HCT116 (cell line): ENCODE measurements at regions not wholly inside any gene's neighbourhood (a gene's known extent, or its start where the extent isn't known, plus 50 kb on each side); places are given as distances from the start of the nearest gene placed in this dataset.

ENCODE experiments used
- ATAC-seq: fragments of 200-7000 bp; cut with Tn5 transposase; 2 replicates; pipeline ENCODE4 v1.9.1; 2020; ENCODE audit warnings: mild to moderate bottlenecking, moderate library complexity
- BruUV-seq: library from RNA; stranded (reverse); fragments of 400-500 nt; replicated peaks from 2 replicates; lab custom pipeline; 2021; lab: Mats Ljungman, UMichigan
- CTCF ChIA-PET: fragments of 300-600 bp; sonication (Branson Sonifier 250); formaldehyde crosslinking; loops from one replicate; lab custom pipeline; 2021; ENCODE audit warnings: antibody characterized with exemption; lab: Charles Lee
- POLR2A ChIA-PET: fragments of 300-600, 350-600 bp; sonication (Branson Sonifier 250); formaldehyde crosslinking; loops from one replicate; lab custom pipeline; 2021; ENCODE audit warnings: antibody characterized with exemption; lab: Charles Lee
- RAD21 ChIA-PET, 2 experiments: fragments of 300-600 bp; sonication (Branson Sonifier 250); formaldehyde crosslinking; loops; one replicate each; lab custom pipeline; 2023; ENCODE audit warnings: low total read pairs in 2 of 2; ENCODE audit not compliant: uncharacterized antibody in 2 of 2, unreplicated experiment in 2 of 2, low non-redundant PET in 1 of 2; lab: Charles Lee
- DNase-seq: peaks from one replicate; pipeline ENCODE4 v3.0.0-alpha.2; 2010; ENCODE audit warnings: low read depth, low spot score
- H2AFZ ChIP-seq: fragments of 200-600 bp; shearing (Covaris generic), sonication (generic); 2 replicates; pipeline ENCODE4 v1.6.1; 2017; ENCODE audit warnings: low read depth, mixed run types, mixed read lengths, antibody characterized with exemption, low read length; ENCODE audit not compliant: poor library complexity, severe bottlenecking
- H3K27ac ChIP-seq: 2 replicates; pipeline ENCODE4 v1.5.1; 2012; ENCODE audit warnings: low read depth, low read length
- H3K27me3 ChIP-seq: fragments of 200-600 bp; sonication (generic); 2 replicates; pipeline ENCODE4 v1.6.1; 2016; ENCODE audit warnings: mixed run types, low read length, mixed read lengths; ENCODE audit not compliant: insufficient read depth
- H3K36me3 ChIP-seq, 2 experiments: fragments of 200-500 bp in 1 of 2; fragments of 200-600 bp in 1 of 2; sonication (Bioruptor generic) in 1 of 2; sonication (generic) in 1 of 2; 2 replicates each; pipeline versions ENCODE4 v1.5.1 to v1.6.1; 2014 to 2016; ENCODE audit warnings: low read length in 2 of 2, inconsistent platforms in 1 of 2, mixed read lengths in 1 of 2, mixed run types in 1 of 2; ENCODE audit not compliant: insufficient read depth in 2 of 2, control insufficient read depth in 1 of 2
- H3K4me1 ChIP-seq, 2 experiments: fragments of 200-600 bp in 1 of 2; sonication (generic) in 1 of 2; 2 replicates each; pipeline versions ENCODE4 v1.5.1 to v1.6.1; 2012 to 2017; ENCODE audit warnings: low read length in 2 of 2, inconsistent platforms in 1 of 2, mild to moderate bottlenecking in 1 of 2, mixed read lengths in 1 of 2, mixed run types in 1 of 2, moderate library complexity in 1 of 2; ENCODE audit not compliant: insufficient read depth in 2 of 2, control insufficient read depth in 1 of 2
- H3K4me2 ChIP-seq: fragments of 200-600 bp; sonication (generic); 2 replicates; pipeline ENCODE4 v1.6.1; 2017; ENCODE audit warnings: mixed run types, low read length, mixed read lengths
- H3K4me3 ChIP-seq, 2 experiments: fragments of 200-600 bp in 1 of 2; sonication (generic) in 1 of 2; replicated peaks in 1 of 2; 2 replicates each; pipeline ENCODE4 v1.5.1; 2011 to 2016; ENCODE audit warnings: low read length in 2 of 2, control low read depth in 1 of 2, low read depth in 1 of 2, mild to moderate bottlenecking in 1 of 2, mixed read lengths in 1 of 2, mixed run types in 1 of 2
- H3K79me2 ChIP-seq: fragments of 200-600 bp; sonication (generic); 2 replicates; pipeline ENCODE4 v1.6.1; 2017; ENCODE audit warnings: mild to moderate bottlenecking, mixed run types, low read length, moderate library complexity, mixed read lengths; ENCODE audit not compliant: insufficient read depth
- H3K9ac ChIP-seq: fragments of 200-600 bp; sonication (generic); 2 replicates; pipeline ENCODE4 v1.6.1; 2016; ENCODE audit warnings: low read length, mixed read lengths
- H3K9me2 ChIP-seq: fragments of 200-600 bp; sonication (generic), shearing (Covaris generic); 2 replicates; pipeline ENCODE4 v1.6.1; 2017; ENCODE audit warnings: mixed run types, mild to moderate bottlenecking, moderate library complexity; ENCODE audit not compliant: insufficient read depth
- H3K9me3 ChIP-seq, 2 experiments: fragments of 200-500 bp in 1 of 2; fragments of 200-600 bp in 1 of 2; sonication (Bioruptor generic) in 1 of 2; sonication (generic) in 1 of 2; 2 replicates each; pipeline ENCODE4 v1.6.1; 2014 to 2017; ENCODE audit warnings: low read length in 2 of 2, mixed read lengths in 2 of 2, inconsistent platforms in 1 of 2, low read depth in 1 of 2, mild to moderate bottlenecking in 1 of 2, mixed run types in 1 of 2, moderate library complexity in 1 of 2; ENCODE audit not compliant: control insufficient read depth in 1 of 2, insufficient read depth in 1 of 2
- H4K20me1 ChIP-seq: fragments of 200-600 bp; sonication (generic), shearing (Covaris generic); 2 replicates; pipeline ENCODE4 v1.6.1; 2017; ENCODE audit warnings: mixed run types, mild to moderate bottlenecking, moderate library complexity; ENCODE audit not compliant: insufficient read depth
- ATF3 ChIP-seq: IDR thresholded peaks from 2 replicates; pipeline ENCODE4 v1.6.1; 2012
- CBX3 ChIP-seq: IDR thresholded peaks from 2 replicates; pipeline ENCODE4 v1.6.1; 2012; ENCODE audit warnings: low read depth
- CEBPB ChIP-seq: IDR thresholded peaks from 2 replicates; pipeline ENCODE4 v1.6.1; 2012; ENCODE audit warnings: low read depth
- CTCF ChIP-seq, 3 experiments: fragments of 200-600 bp in 1 of 3; sonication (generic) in 1 of 3; IDR thresholded peaks in 2 of 3; conservative IDR thresholded peaks in 1 of 3; 2 replicates each; pipeline ENCODE4 v1.5.1; 2012 to 2017; ENCODE audit warnings: low read depth in 2 of 3, low read length in 2 of 3, antibody characterized with exemption in 1 of 3, borderline replicate concordance in 1 of 3, control low read depth in 1 of 3, mild to moderate bottlenecking in 1 of 3, mixed read lengths in 1 of 3, mixed run types in 1 of 3, moderate library complexity in 1 of 3; ENCODE audit not compliant: insufficient read depth in 1 of 3
- EGR1 ChIP-seq: IDR thresholded peaks from 2 replicates; pipeline ENCODE4 v1.6.1; 2012; ENCODE audit warnings: low read depth
- ELF1 ChIP-seq: IDR thresholded peaks from 2 replicates; pipeline ENCODE4 v1.6.1; 2012; ENCODE audit warnings: low read depth, borderline replicate concordance
- EZH2phosphoT487 ChIP-seq: fragments of 200-600 bp; IDR thresholded peaks from 2 replicates; pipeline ENCODE4 v1.6.1; 2018; ENCODE audit warnings: antibody characterized with exemption, borderline replicate concordance
- JUND ChIP-seq: IDR thresholded peaks from 2 replicates; pipeline ENCODE4 v1.6.1; 2012
- MAX ChIP-seq: IDR thresholded peaks from 2 replicates; pipeline ENCODE4 v1.6.1; 2012
- SIN3A ChIP-seq: IDR thresholded peaks from 2 replicates; pipeline ENCODE4 v1.6.1; 2012; ENCODE audit warnings: low read depth
- TCF7L2 ChIP-seq: IDR thresholded peaks from 2 replicates; pipeline ENCODE4 v1.7.0; 2011; ENCODE audit warnings: borderline replicate concordance, inconsistent platforms; ENCODE audit not compliant: insufficient read depth, insufficient read length; ENCODE audit errors: extremely low read depth
- YY1 ChIP-seq: IDR thresholded peaks from 2 replicates; pipeline ENCODE4 v1.6.1; 2011; ENCODE audit warnings: low read length, low read depth, moderate library complexity, mild to moderate bottlenecking; ENCODE audit not compliant: insufficient replicate concordance; ENCODE audit errors: extremely low read depth
- ZBTB33 ChIP-seq: IDR thresholded peaks from 2 replicates; pipeline ENCODE4 v1.6.1; 2011; ENCODE audit warnings: mild to moderate bottlenecking, low read length, moderate library complexity; ENCODE audit not compliant: insufficient replicate concordance; ENCODE audit errors: extremely low read depth
- ZFX ChIP-seq: fragments of 450-650 bp; IDR thresholded peaks from 2 replicates; pipeline ENCODE4 v1.6.1; 2017
- intact Hi-C: fragments of 100-400 bp; cut with micrococcal nuclease; formaldehyde crosslinking; loops from 2 replicates; pipeline ENCODE4 v1.10.0; 2022

GRCh38 chr1:47596328-47596727 lies 158.5 kb downstream of the FOXD2 start:
- ChIA-PET CTCF (no interaction called here), POLR2A (no interaction called here), RAD21 (no interaction called here)
- Histone ChIP-seq H3K27me3 (no peaks in the 10 kb centered on the region), H3K4me2 (no peak overlapping the region), H3K4me3 (no peak overlapping the region), H3K27ac (no peak overlapping the region), H3K9me2 (no peaks in the 10 kb centered on the region), H3K9ac (no peak overlapping the region), H3K79me2 (no peaks in the 10 kb centered on the region), H2AFZ (no peak overlapping the region), H4K20me1 (no peaks in the 10 kb centered on the region), H3K36me3 (no peaks in the 10 kb centered on the region), H3K4me1 (no peaks in the 10 kb centered on the region), H3K9me3 (no peaks in the 10 kb centered on the region)
- intact Hi-C loops = no loop called here
- no peak for TF ChIP-seq ZBTB33
- no peak for TF ChIP-seq SIN3A
- TF ChIP-seq MAX = no peak
- TF ChIP-seq TCF7L2 = no peak
- no peak for TF ChIP-seq ELF1
- no peak for TF ChIP-seq JUND
- TF ChIP-seq CTCF (IDR thresholded peaks at IDR 0.05 in 2 of 3, conservative IDR thresholded peaks at IDR 0.05 in 1 of 3; ENCODE audit: borderline replicate concordance in 1 of 3, insufficient read depth in 1 of 3, low read depth in 2 of 3, low read length in 2 of 3) = no peak
- TF ChIP-seq EGR1 = no peak
- no peak for TF ChIP-seq CEBPB
- no peak for TF ChIP-seq ZFX
- no peak for TF ChIP-seq EZH2phosphoT487
- TF ChIP-seq ATF3 = no peak
- TF ChIP-seq YY1 = no peak
- no peak for TF ChIP-seq CBX3
- ATAC-seq = no peak
- DNase-seq = no peak
- BruUV-seq = no TSS peak
